ENCODE measurements at regions not wholly inside any gene's neighbourhood (a gene's known extent, or its start where the extent isn't known, plus 50 kb on each side); places are given as distances from the start of the nearest gene placed in this dataset.

DNA sequence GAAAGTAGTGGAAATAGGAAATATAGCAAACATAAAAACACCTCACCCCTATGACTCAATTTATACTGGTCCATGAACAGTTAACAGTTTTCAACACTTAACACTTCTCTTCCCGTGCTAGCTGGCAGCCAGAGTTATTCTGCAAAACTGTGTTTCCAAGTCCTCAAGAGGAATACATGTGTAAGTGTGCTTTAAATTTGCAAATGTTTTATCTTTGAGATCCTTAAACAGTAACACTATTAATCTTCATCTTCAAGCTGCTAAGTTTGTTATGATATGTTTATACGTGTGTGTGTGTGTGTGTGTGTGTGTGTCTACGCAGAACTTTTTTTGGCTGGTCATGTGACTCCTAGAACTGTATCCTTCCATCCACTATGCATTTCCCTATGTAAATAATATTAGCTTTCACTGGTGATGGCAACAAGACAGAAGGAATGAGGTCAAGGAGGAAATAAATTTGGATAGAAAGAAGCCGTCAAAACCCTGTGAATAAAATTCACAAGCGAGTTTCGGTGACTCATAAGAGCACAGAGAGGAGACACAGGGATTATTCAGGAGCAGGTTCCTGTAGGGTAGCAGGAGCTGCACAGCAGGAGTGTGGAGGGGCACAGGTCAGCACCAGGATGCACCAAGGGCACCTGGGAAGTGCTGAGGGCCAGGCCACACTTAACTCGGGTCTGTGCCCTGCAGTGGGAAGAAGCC is 105.9 kb upstream of the ETV6 start:
- TF ChIP-seq, protein P1, sequence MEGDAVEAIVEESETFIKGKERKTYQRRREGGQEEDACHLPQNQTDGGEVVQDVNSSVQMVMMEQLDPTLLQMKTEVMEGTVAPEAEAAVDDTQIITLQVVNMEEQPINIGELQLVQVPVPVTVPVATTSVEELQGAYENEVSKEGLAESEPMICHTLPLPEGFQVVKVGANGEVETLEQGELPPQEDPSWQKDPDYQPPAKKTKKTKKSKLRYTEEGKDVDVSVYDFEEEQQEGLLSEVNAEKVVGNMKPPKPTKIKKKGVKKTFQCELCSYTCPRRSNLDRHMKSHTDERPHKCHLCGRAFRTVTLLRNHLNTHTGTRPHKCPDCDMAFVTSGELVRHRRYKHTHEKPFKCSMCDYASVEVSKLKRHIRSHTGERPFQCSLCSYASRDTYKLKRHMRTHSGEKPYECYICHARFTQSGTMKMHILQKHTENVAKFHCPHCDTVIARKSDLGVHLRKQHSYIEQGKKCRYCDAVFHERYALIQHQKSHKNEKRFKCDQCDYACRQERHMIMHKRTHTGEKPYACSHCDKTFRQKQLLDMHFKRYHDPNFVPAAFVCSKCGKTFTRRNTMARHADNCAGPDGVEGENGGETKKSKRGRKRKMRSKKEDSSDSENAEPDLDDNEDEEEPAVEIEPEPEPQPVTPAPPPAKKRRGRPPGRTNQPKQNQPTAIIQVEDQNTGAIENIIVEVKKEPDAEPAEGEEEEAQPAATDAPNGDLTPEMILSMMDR (IDR thresholded peaks at IDR 0.05), result no peak
- no peak for TF ChIP-seq POLR2A (IDR thresholded peaks at IDR 0.05)

Data from esophagus squamous epithelium (tissue), 4 donors.